ENCODE measurements at regions not wholly inside any gene's neighbourhood (a gene's known extent, or its start where the extent isn't known, plus 50 kb on each side); places are given as distances from the start of the nearest gene placed in this dataset.

- peak; percentile 97 for DNase-seq (ENCODE audit: low read depth)
Observed at GRCh38 chr9:81389569-81389993, 299.8 kb downstream of the TLE1 start.

GRCh38 chr9:81388831-81389230, 300.5 kb downstream of the TLE1 start:
- no peak for DNase-seq (ENCODE audit: low read depth)

- no peak for DNase-seq (ENCODE audit: low read depth)
Observed at GRCh38 chr9:81387360-81388106, 301.8 kb downstream of the TLE1 start.

GRCh38 chr9:81384911-81385310, 304.4 kb downstream of the TLE1 start:
- DNase-seq (ENCODE audit: low read depth): peak; percentile 84

- DNase-seq (ENCODE audit: low read depth): peak; percentile 41
Observed at GRCh38 chr9:81382281-81382680, 307.1 kb downstream of the TLE1 start.

GRCh38 chr9:81381694-81382093, 307.7 kb downstream of the TLE1 start:
- DNase-seq (ENCODE audit: low read depth): no peak

GRCh38 chr9:81380504-81381359, 308.6 kb downstream of the TLE1 start:
- DNase-seq (ENCODE audit: low read depth): no peak

- DNase-seq (ENCODE audit: low read depth): no peak
Observed at GRCh38 chr9:81379655-81380054, 309.7 kb downstream of the TLE1 start.

- no peak for DNase-seq (ENCODE audit: low read depth)
Observed at GRCh38 chr9:81377921-81378320, 311.4 kb downstream of the TLE1 start.

- DNase-seq (ENCODE audit: low read depth): no peak
Observed at GRCh38 chr9:81377320-81377719, 312.0 kb downstream of the TLE1 start.

GRCh38 chr9:81375187-81376100, 313.9 kb downstream of the TLE1 start:
- DNase-seq (ENCODE audit: low read depth): peak; percentile 57

- DNase-seq (ENCODE audit: low read depth): peak; percentile 27
Observed at GRCh38 chr9:81374459-81375186, 314.7 kb downstream of the TLE1 start.

GRCh38 chr9:81373294-81373693, 316.1 kb downstream of the TLE1 start:
- no peak for DNase-seq (ENCODE audit: low read depth)

- DNase-seq (ENCODE audit: low read depth): no peak
Observed at GRCh38 chr9:81372628-81373191, 316.6 kb downstream of the TLE1 start.

- DNase-seq (ENCODE audit: low read depth): no peak
Observed at GRCh38 chr9:81371824-81372223, 317.5 kb downstream of the TLE1 start.

- DNase-seq (ENCODE audit: low read depth): no peak
Observed at GRCh38 chr9:81370650-81371049, 318.7 kb downstream of the TLE1 start.

- DNase-seq (ENCODE audit: low read depth): no peak
Observed at GRCh38 chr9:81370096-81370495, 319.3 kb downstream of the TLE1 start.

GRCh38 chr9:81369121-81369520, 320.2 kb downstream of the TLE1 start:
- DNase-seq (ENCODE audit: low read depth): no peak

GRCh38 chr9:81363916-81364480, 325.3 kb downstream of the TLE1 start:
- no peak for DNase-seq (ENCODE audit: low read depth)

- DNase-seq (ENCODE audit: low read depth): no peak
Observed at GRCh38 chr9:81361296-81361695, 328.1 kb downstream of the TLE1 start.

- DNase-seq (ENCODE audit: low read depth): no peak
Observed at GRCh38 chr9:81351166-81351565, 338.2 kb downstream of the TLE1 start.
